Mammary epithelial cell (primary cell): ENCODE measurements at regions not wholly inside any gene's neighbourhood (a gene's known extent, or its start where the extent isn't known, plus 50 kb on each side); places are given as distances from the start of the nearest gene placed in this dataset.

Experiments
- CTCF ChIP-seq, 2 donors: IDR thresholded peaks in 1 of 2; conservative IDR thresholded peaks in 1 of 2; 2 replicates each; pipeline ENCODE4 v1.5.1; 2011 to 2012; ENCODE audit warnings: inconsistent platforms in 2 of 2, low read length in 2 of 2, mild to moderate bottlenecking in 2 of 2, control low read depth in 1 of 2, low read depth in 1 of 2; ENCODE audit not compliant: insufficient read depth in 1 of 2; ENCODE audit errors: extremely low read depth in 1 of 2
- EZH2 ChIP-seq: IDR thresholded peaks from 2 replicates; pipeline ENCODE4 v1.6.1; 2012; ENCODE audit warnings: low read length, inconsistent platforms, borderline replicate concordance

- TF ChIP-seq CTCF (conservative IDR thresholded peaks at IDR 0.05 in 1 of 2, IDR thresholded peaks at IDR 0.05 in 1 of 2; ENCODE audit: extremely low read depth in 1 of 2, insufficient read depth in 1 of 2, low read depth in 1 of 2, low read length in 2 of 2) (no peak), EZH2 (no peak)
Measured at GRCh38 chr1:213898684-213899083, 89.1 kb upstream of the PROX1 start.
